SK-N-SH (cell line): ENCODE measurements at regions not wholly inside any gene's neighbourhood (a gene's known extent, or its start where the extent isn't known, plus 50 kb on each side); places are given as distances from the start of the nearest gene placed in this dataset.

Experiments used
- CTCF ChIA-PET: fragments of 300-600, 350-600 bp; formaldehyde crosslinking; extraction: SDS; loops from one replicate; lab custom pipeline; 2021; lab: Yijun Ruan, JAX
- POLR2A ChIA-PET: fragments of 350-600 bp; sonication (Branson Sonifier 250); formaldehyde crosslinking; extraction: SDS; loops from one replicate; lab custom pipeline; 2020; ENCODE audit warnings: antibody characterized with exemption, inconsistent platforms; lab: Yijun Ruan, JAX
- DNase-seq: peaks from one replicate; pipeline ENCODE4 v3.0.0; 2012
- H2AFZ ChIP-seq: fragments of 200-600 bp; sonication (generic); 2 replicates; pipeline ENCODE4 v1.8.1; 2016; ENCODE audit warnings: antibody characterized with exemption, mild to moderate bottlenecking, low read depth
- H3F3A ChIP-seq: fragments of 200-600 bp; sonication (generic); replicated peaks from 2 replicates; pipeline ENCODE3; 2016; ENCODE audit warnings: antibody characterized with exemption, mild to moderate bottlenecking; ENCODE audit not compliant: insufficient read depth
- H3K27ac ChIP-seq, 2 experiments: fragments of 200-500 bp in 1 of 2; fragments of 200-600 bp in 1 of 2; sonication (Bioruptor generic) in 1 of 2; sonication (generic), shearing (Covaris generic) in 1 of 2; 2 replicates each; pipeline versions ENCODE4 v1.5.1 to v1.6.1; 2014 to 2016; ENCODE audit warnings: low read depth in 2 of 2, inconsistent platforms in 1 of 2, low read length in 1 of 2, mild to moderate bottlenecking in 1 of 2, mixed read lengths in 1 of 2
- H3K27me3 ChIP-seq: fragments of 200-600 bp; sonication (generic), shearing (Covaris generic); 2 replicates; pipeline ENCODE4 v1.6.1; 2016; ENCODE audit warnings: mixed run types; ENCODE audit not compliant: insufficient read depth
- H3K36me3 ChIP-seq, 2 experiments: fragments of 200-500 bp in 1 of 2; fragments of 200-600 bp in 1 of 2; sonication (Bioruptor generic) in 1 of 2; sonication (generic) in 1 of 2; replicated peaks in 1 of 2; 2 replicates each; pipeline versions ENCODE3 to v1.5.1; 2014 to 2016; ENCODE audit warnings: low read length in 1 of 2, mild to moderate bottlenecking in 1 of 2; ENCODE audit not compliant: insufficient read depth in 2 of 2, control insufficient read depth in 1 of 2
- H3K4me1 ChIP-seq, 2 experiments: fragments of 200-500 bp in 1 of 2; fragments of 200-600 bp in 1 of 2; sonication (Bioruptor generic) in 1 of 2; sonication (generic), shearing (Covaris generic) in 1 of 2; 2 replicates each; pipeline versions ENCODE4 v1.5.1 to v1.6.1; 2014 to 2016; ENCODE audit warnings: low read depth in 1 of 2, low read length in 1 of 2, mixed run types in 1 of 2; ENCODE audit not compliant: insufficient read depth in 2 of 2, control insufficient read depth in 1 of 2
- H3K4me2 ChIP-seq: fragments of 200-600 bp; sonication (generic), shearing (Covaris generic); 2 replicates; pipeline ENCODE4 v1.6.1; 2017; ENCODE audit warnings: mixed run types
- H3K4me3 ChIP-seq, 2 experiments: fragments of 200-500 bp in 1 of 2; fragments of 200-600 bp in 1 of 2; sonication (Bioruptor generic) in 1 of 2; sonication (generic), shearing (Covaris generic) in 1 of 2; 2 replicates each; pipeline versions ENCODE4 v1.5.1 to v1.8.1; 2014 to 2016; ENCODE audit warnings: low read depth in 2 of 2, inconsistent platforms in 1 of 2, low read length in 1 of 2, mild to moderate bottlenecking in 1 of 2, mixed read lengths in 1 of 2, moderate library complexity in 1 of 2
- H3K79me2 ChIP-seq: fragments of 200-600 bp; sonication (generic); 2 replicates; pipeline ENCODE4 v1.8.1; 2017; ENCODE audit warnings: mild to moderate bottlenecking; ENCODE audit not compliant: insufficient read depth
- H3K9ac ChIP-seq: fragments of 200-600 bp; sonication (generic); 2 replicates; pipeline ENCODE4 v1.6.1; 2017; ENCODE audit warnings: mixed run types
- H3K9me2 ChIP-seq: fragments of 200-600 bp; sonication (generic); 2 replicates; pipeline ENCODE4 v1.6.1; 2017; ENCODE audit warnings: mixed run types
- H3K9me3 ChIP-seq: fragments of 200-600 bp; sonication (generic); 2 replicates; pipeline ENCODE4 v1.6.1; 2017; ENCODE audit warnings: mixed run types, mild to moderate bottlenecking, moderate library complexity
- H4K20me1 ChIP-seq: fragments of 200-600 bp; sonication (generic); 2 replicates; pipeline ENCODE4 v1.6.1; 2017; ENCODE audit warnings: mild to moderate bottlenecking, mixed run types; ENCODE audit not compliant: insufficient read depth
- CHD2 ChIP-seq: fragments of 150-350 bp; IDR thresholded peaks from 2 replicates; pipeline ENCODE4 v1.6.1; 2018; ENCODE audit warnings: low read length; ENCODE audit not compliant: partially characterized antibody
- FOXJ3 ChIP-seq: sonication (generic); formaldehyde crosslinking; IDR thresholded peaks from 2 replicates; pipeline ENCODE4 v1.5.1; 2020; ENCODE audit warnings: mild to moderate bottlenecking, missing genetic modification reagents
- GABPA ChIP-seq: IDR thresholded peaks from 2 replicates; pipeline ENCODE4 v1.4.0; 2012; ENCODE audit warnings: low read depth, mild to moderate bottlenecking
- MEF2A ChIP-seq: IDR thresholded peaks from 2 replicates; pipeline ENCODE4 v1.4.0; 2012; ENCODE audit warnings: low read depth, borderline replicate concordance
- MXI1 ChIP-seq: IDR thresholded peaks from 2 replicates; pipeline ENCODE4 v1.6.1; 2012; ENCODE audit warnings: mild to moderate bottlenecking, low read depth, low read length, improper control_type of control experiment
- NFIC ChIP-seq: IDR thresholded peaks from 2 replicates; pipeline ENCODE4 v1.4.0; 2012; ENCODE audit warnings: borderline replicate concordance
- PBX3 ChIP-seq: IDR thresholded peaks from 2 replicates; pipeline ENCODE4; 2012
- RCOR1 ChIP-seq: fragments of 150-350 bp; IDR thresholded peaks from 2 replicates; pipeline ENCODE4 v1.6.1; 2017; ENCODE audit warnings: antibody characterized with exemption, low read length
- RFX5 ChIP-seq: IDR thresholded peaks from 2 replicates; pipeline ENCODE4 v1.6.1; 2012; ENCODE audit warnings: mild to moderate bottlenecking, improper control_type of control experiment, low read length
- RXRA ChIP-seq: IDR thresholded peaks from 2 replicates; pipeline ENCODE4 v1.4.0; 2012; ENCODE audit warnings: low read depth, mild to moderate bottlenecking, borderline replicate concordance
- SIN3A ChIP-seq: IDR thresholded peaks from 2 replicates; pipeline ENCODE4 v1.6.1; 2012; ENCODE audit warnings: low read depth, mild to moderate bottlenecking, low read length, moderate library complexity, borderline replicate concordance
- SMC3 ChIP-seq: IDR thresholded peaks from 2 replicates; pipeline ENCODE4 v1.6.1; 2012; ENCODE audit warnings: low read depth, low read length, improper control_type of control experiment
- TAF1 ChIP-seq: IDR thresholded peaks from 2 replicates; pipeline ENCODE4 v1.6.1; 2012; ENCODE audit warnings: low read depth, mild to moderate bottlenecking, low read length, moderate library complexity, borderline replicate concordance
- TCF12 ChIP-seq: IDR thresholded peaks from 2 replicates; pipeline ENCODE4 v1.4.0; 2012
- TEAD4 ChIP-seq: IDR thresholded peaks from 2 replicates; pipeline ENCODE4 v1.4.0; 2012; ENCODE audit warnings: mild to moderate bottlenecking, borderline replicate concordance; ENCODE audit not compliant: insufficient read depth
- ZBTB33 ChIP-seq: IDR thresholded peaks from 2 replicates; pipeline ENCODE4 v1.4.0; 2012; ENCODE audit warnings: low read depth, borderline replicate concordance
- WGBS: methylation state at CpG from one replicate; pipeline ENCODE4 v1.1.6; 2017; ENCODE audit warnings: low lambda C conversion rate; 5-methylcytosine and 5-hydroxymethylcytosine counted together
- TF ChIP-seq, protein P1 (sequence below): fragments of 200-600 bp; sonication (generic); IDR thresholded peaks from 2 replicates; pipeline ENCODE4 v1.6.1; 2017; ENCODE audit warnings: antibody characterized with exemption, mild to moderate bottlenecking, moderate library complexity
- TF ChIP-seq, protein P2 (sequence below): fragments of 150-350 bp; IDR thresholded peaks from 2 replicates; pipeline ENCODE4 v1.6.1; 2017; ENCODE audit warnings: antibody characterized with exemption, low read length, low read depth, borderline replicate concordance
- TF ChIP-seq, protein P3 (sequence below): IDR thresholded peaks from 2 replicates; pipeline ENCODE4 v1.6.1; 2012; ENCODE audit warnings: mild to moderate bottlenecking, low read depth, low read length, moderate library complexity
- TF ChIP-seq, protein P4 (sequence below): IDR thresholded peaks from 2 replicates; pipeline ENCODE4 v1.4.0; 2012; ENCODE audit warnings: low read depth, borderline replicate concordance

GRCh38 chr4:81796790-81797528 is 325.3 kb upstream of the RASGEF1B start:
- TF ChIP-seq SIN3A, result no peak
- TF ChIP-seq, protein P1, sequence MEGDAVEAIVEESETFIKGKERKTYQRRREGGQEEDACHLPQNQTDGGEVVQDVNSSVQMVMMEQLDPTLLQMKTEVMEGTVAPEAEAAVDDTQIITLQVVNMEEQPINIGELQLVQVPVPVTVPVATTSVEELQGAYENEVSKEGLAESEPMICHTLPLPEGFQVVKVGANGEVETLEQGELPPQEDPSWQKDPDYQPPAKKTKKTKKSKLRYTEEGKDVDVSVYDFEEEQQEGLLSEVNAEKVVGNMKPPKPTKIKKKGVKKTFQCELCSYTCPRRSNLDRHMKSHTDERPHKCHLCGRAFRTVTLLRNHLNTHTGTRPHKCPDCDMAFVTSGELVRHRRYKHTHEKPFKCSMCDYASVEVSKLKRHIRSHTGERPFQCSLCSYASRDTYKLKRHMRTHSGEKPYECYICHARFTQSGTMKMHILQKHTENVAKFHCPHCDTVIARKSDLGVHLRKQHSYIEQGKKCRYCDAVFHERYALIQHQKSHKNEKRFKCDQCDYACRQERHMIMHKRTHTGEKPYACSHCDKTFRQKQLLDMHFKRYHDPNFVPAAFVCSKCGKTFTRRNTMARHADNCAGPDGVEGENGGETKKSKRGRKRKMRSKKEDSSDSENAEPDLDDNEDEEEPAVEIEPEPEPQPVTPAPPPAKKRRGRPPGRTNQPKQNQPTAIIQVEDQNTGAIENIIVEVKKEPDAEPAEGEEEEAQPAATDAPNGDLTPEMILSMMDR, result no peak
- TF ChIP-seq RCOR1, result no peak
- no peak for TF ChIP-seq RFX5
- TF ChIP-seq, protein P2, sequence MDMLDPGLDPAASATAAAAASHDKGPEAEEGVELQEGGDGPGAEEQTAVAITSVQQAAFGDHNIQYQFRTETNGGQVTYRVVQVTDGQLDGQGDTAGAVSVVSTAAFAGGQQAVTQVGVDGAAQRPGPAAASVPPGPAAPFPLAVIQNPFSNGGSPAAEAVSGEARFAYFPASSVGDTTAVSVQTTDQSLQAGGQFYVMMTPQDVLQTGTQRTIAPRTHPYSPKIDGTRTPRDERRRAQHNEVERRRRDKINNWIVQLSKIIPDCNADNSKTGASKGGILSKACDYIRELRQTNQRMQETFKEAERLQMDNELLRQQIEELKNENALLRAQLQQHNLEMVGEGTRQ, result no peak
- TF ChIP-seq, protein P3, sequence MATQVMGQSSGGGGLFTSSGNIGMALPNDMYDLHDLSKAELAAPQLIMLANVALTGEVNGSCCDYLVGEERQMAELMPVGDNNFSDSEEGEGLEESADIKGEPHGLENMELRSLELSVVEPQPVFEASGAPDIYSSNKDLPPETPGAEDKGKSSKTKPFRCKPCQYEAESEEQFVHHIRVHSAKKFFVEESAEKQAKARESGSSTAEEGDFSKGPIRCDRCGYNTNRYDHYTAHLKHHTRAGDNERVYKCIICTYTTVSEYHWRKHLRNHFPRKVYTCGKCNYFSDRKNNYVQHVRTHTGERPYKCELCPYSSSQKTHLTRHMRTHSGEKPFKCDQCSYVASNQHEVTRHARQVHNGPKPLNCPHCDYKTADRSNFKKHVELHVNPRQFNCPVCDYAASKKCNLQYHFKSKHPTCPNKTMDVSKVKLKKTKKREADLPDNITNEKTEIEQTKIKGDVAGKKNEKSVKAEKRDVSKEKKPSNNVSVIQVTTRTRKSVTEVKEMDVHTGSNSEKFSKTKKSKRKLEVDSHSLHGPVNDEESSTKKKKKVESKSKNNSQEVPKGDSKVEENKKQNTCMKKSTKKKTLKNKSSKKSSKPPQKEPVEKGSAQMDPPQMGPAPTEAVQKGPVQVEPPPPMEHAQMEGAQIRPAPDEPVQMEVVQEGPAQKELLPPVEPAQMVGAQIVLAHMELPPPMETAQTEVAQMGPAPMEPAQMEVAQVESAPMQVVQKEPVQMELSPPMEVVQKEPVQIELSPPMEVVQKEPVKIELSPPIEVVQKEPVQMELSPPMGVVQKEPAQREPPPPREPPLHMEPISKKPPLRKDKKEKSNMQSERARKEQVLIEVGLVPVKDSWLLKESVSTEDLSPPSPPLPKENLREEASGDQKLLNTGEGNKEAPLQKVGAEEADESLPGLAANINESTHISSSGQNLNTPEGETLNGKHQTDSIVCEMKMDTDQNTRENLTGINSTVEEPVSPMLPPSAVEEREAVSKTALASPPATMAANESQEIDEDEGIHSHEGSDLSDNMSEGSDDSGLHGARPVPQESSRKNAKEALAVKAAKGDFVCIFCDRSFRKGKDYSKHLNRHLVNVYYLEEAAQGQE, result no peak
- TF ChIP-seq FOXJ3, result no peak
- TF ChIP-seq CHD2, result no peak
- TF ChIP-seq, protein P4, sequence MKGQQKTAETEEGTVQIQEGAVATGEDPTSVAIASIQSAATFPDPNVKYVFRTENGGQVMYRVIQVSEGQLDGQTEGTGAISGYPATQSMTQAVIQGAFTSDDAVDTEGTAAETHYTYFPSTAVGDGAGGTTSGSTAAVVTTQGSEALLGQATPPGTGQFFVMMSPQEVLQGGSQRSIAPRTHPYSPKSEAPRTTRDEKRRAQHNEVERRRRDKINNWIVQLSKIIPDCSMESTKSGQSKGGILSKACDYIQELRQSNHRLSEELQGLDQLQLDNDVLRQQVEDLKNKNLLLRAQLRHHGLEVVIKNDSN, result no peak
- TF ChIP-seq ZBTB33, result no peak
- no peak for TF ChIP-seq TEAD4
- TF ChIP-seq TAF1, result no peak
- no peak for TF ChIP-seq NFIC
- no peak for TF ChIP-seq SMC3
- TF ChIP-seq MEF2A, result no peak
- no peak for TF ChIP-seq RXRA
- TF ChIP-seq MXI1, result no peak
- TF ChIP-seq TCF12, result no peak
- no peak for TF ChIP-seq PBX3
- TF ChIP-seq GABPA, result no peak
- POLR2A ChIA-PET, result no interaction called here
- Histone ChIP-seq H3K4me3 (no peak overlapping the region), H4K20me1 (no peaks in the 10 kb centered on the region), H3K9me3 (no peaks in the 10 kb centered on the region), H3K79me2 (no peaks in the 10 kb centered on the region), H3F3A (no peaks in the 10 kb centered on the region), H3K4me2 (no peak overlapping the region), H3K27me3 (no peaks in the 10 kb centered on the region), H2AFZ (no peak overlapping the region), H3K9me2 (no peaks in the 10 kb centered on the region), H3K36me3 (no peaks in the 10 kb centered on the region), H3K4me1 (no peaks in the 10 kb centered on the region), H3K27ac (no peak overlapping the region), H3K9ac (no peak overlapping the region)
- DNase-seq, result no peak
- CTCF ChIA-PET, result no interaction called here
- 7% methylated on average over 1 of the region's 1 CpG for WGBS
